ENCODE measurements at regions not wholly inside any gene's neighbourhood (a gene's known extent, or its start where the extent isn't known, plus 50 kb on each side); places are given as distances from the start of the nearest gene placed in this dataset.
"Not testable (repeated sequence)": the region's sequence is repeated elsewhere in the genome, so short reads cannot be mapped to it uniquely, and the experiment has no call there.

GRCh38 chr4:174183259-174183658, 100.2 kb downstream of the FBXO8 start:
- DNase-seq (ENCODE audit: low spot score) (no peak), ATAC-seq (no peak)
- intact Hi-C loops (cut with DNase I): no loop called here

- intact Hi-C loops (cut with DNase I): no loop called here
- no peak for DNase-seq (ENCODE audit: low spot score)
- ATAC-seq: no peak
Measured at GRCh38 chr4:174181827-174182226, 101.6 kb downstream of the FBXO8 start.

- no peak for ATAC-seq
- DNase-seq (ENCODE audit: low spot score): no peak
- intact Hi-C loops (cut with DNase I): no loop called here
Measured at GRCh38 chr4:174177536-174177935, 105.9 kb downstream of the FBXO8 start.

- ATAC-seq; intact Hi-C loops (cut with DNase I); DNase-seq (ENCODE audit: low spot score): not testable (repeated sequence)
Measured at GRCh38 chr4:174175836-174176235, 107.6 kb downstream of the FBXO8 start.

- ATAC-seq (no peak), DNase-seq (ENCODE audit: low spot score) (no peak)
- intact Hi-C loops (cut with DNase I): no loop called here
Measured at GRCh38 chr4:174173360-174173759, 110.1 kb downstream of the FBXO8 start.

- intact Hi-C loops (cut with DNase I): no loop called here
- ATAC-seq: no peak
- no peak for DNase-seq (ENCODE audit: low spot score)
Measured at GRCh38 chr4:174172274-174172673, 111.2 kb downstream of the FBXO8 start.

- DNase-seq (ENCODE audit: low spot score) (no peak), ATAC-seq (no peak)
- intact Hi-C loops (cut with DNase I): no loop called here
Measured at GRCh38 chr4:174170906-174171305, 112.6 kb downstream of the FBXO8 start.

GRCh38 chr4:174170091-174170490, 113.4 kb downstream of the FBXO8 start:
- DNase-seq (ENCODE audit: low spot score) (no peak), ATAC-seq (no peak)
- intact Hi-C loops (cut with DNase I): no loop called here

GRCh38 chr4:174157106-174157607, 126.3 kb downstream of the FBXO8 start:
- DNase-seq (ENCODE audit: low spot score) (no peak), ATAC-seq (no peak)
- intact Hi-C loops (cut with DNase I): loop anchor here (10.0 kb wide), 1 partner anchor 632 kb away; no protein-coding TSS in a partner anchor

GRCh38 chr4:174156239-174156826, 127.1 kb downstream of the FBXO8 start:
- ATAC-seq: no peak
- intact Hi-C loops (cut with DNase I): loop anchor here (10.0 kb wide), 1 partner anchor 632 kb away; no protein-coding TSS in a partner anchor
- DNase-seq (ENCODE audit: low spot score): no peak

GRCh38 chr4:174154215-174154854, 129.1 kb downstream of the FBXO8 start:
- no peak for ATAC-seq
- intact Hi-C loops (cut with DNase I): loop anchor here (10.0 kb wide), 1 partner anchor 630 kb away; no protein-coding TSS in a partner anchor
- DNase-seq (ENCODE audit: low spot score): no peak

- intact Hi-C loops (cut with DNase I): loop anchor here (10.0 kb wide), 1 partner anchor 628 kb away; no protein-coding TSS in a partner anchor
- ATAC-seq (no peak), DNase-seq (ENCODE audit: low spot score) (no peak)
Measured at GRCh38 chr4:174152717-174153466, 130.6 kb downstream of the FBXO8 start.

GRCh38 chr4:174147863-174148262, 135.6 kb downstream of the FBXO8 start:
- ATAC-seq (no peak), DNase-seq (ENCODE audit: low spot score) (no peak)
- intact Hi-C loops (cut with DNase I): no loop called here

GRCh38 chr4:174144106-174144505, 139.4 kb downstream of the FBXO8 start:
- intact Hi-C loops (cut with DNase I): no loop called here
- ATAC-seq: no peak
- no peak for DNase-seq (ENCODE audit: low spot score)

- ATAC-seq: no peak
- intact Hi-C loops (cut with DNase I): no loop called here
- DNase-seq (ENCODE audit: low spot score): no peak
Measured at GRCh38 chr4:174141876-174142275, 141.6 kb downstream of the FBXO8 start.

GRCh38 chr4:174138616-174139015, 144.9 kb downstream of the FBXO8 start:
- ATAC-seq: no peak
- intact Hi-C loops (cut with DNase I): no loop called here
- DNase-seq (ENCODE audit: low spot score): no peak

GRCh38 chr4:174137698-174138097, 145.8 kb downstream of the FBXO8 start:
- no peak for ATAC-seq
- DNase-seq (ENCODE audit: low spot score): no peak
- intact Hi-C loops (cut with DNase I): no loop called here

- intact Hi-C loops (cut with DNase I): no loop called here
- DNase-seq (ENCODE audit: low spot score) (no peak), ATAC-seq (no peak)
Measured at GRCh38 chr4:174135936-174136406, 147.5 kb downstream of the FBXO8 start.

GRCh38 chr4:174135530-174135929, 147.9 kb downstream of the FBXO8 start:
- intact Hi-C loops (cut with DNase I): no loop called here
- no peak for DNase-seq (ENCODE audit: low spot score)
- no peak for ATAC-seq

- intact Hi-C loops (cut with DNase I): no loop called here
- DNase-seq (ENCODE audit: low spot score) (no peak), ATAC-seq (no peak)
Measured at GRCh38 chr4:174134361-174134760, 149.1 kb downstream of the FBXO8 start.

Data from sciatic nerve (tissue), 2 donors.